ENCODE measurements at regions not wholly inside any gene's neighbourhood (a gene's known extent, or its start where the extent isn't known, plus 50 kb on each side); places are given as distances from the start of the nearest gene placed in this dataset.

GRCh38 chr4:11165052-11165451 is 263.6 kb downstream of the HS3ST1 start:
- H3K79me1 ChIP-seq (ENCODE audit: low read depth in 1 of 2, low read length in 2 of 2) = no peaks in the 10 kb centered on the region
- H4K5ac ChIP-seq (ENCODE audit: low read depth, low read length) = no peak overlapping the region
- H3K9me3 ChIP-seq (ENCODE audit: control insufficient read depth, insufficient read depth, low read length) = peaks cover 5% of the 10 kb centered on the region; the same call in 1 of the 2 replicates
- no TSS peak for BruUV-seq (replicated peaks)
- no peak overlapping the region for H2BK5ac ChIP-seq (ENCODE audit: low read depth, low read length, poor library complexity, severe bottlenecking)
- H3K23ac ChIP-seq (ENCODE audit: low read depth, low read length) = no peak overlapping the region
- no peaks in the 10 kb centered on the region for H3K4me1 ChIP-seq (ENCODE audit: control insufficient read depth, insufficient read depth, low read length)
- no peak overlapping the region for H2AK9ac ChIP-seq (replicated peaks; ENCODE audit: low read depth, low read length, poor library complexity)
- H2AK5ac ChIP-seq (ENCODE audit: low read depth, low read length) = no peak overlapping the region
- POLR2A ChIA-PET (ENCODE audit: unreplicated experiment) = no interaction called here
- H2BK15ac ChIP-seq (ENCODE audit: low read depth, low read length) = no peak overlapping the region
- no peak overlapping the region for H2BK120ac ChIP-seq (ENCODE audit: low read depth, low read length)
- H3K27ac ChIP-seq (ENCODE audit: insufficient read depth, low read length) = no peak overlapping the region
- no peak for ATAC-seq (ENCODE audit: low read depth)
- H3K36me3 ChIP-seq (ENCODE audit: control insufficient read depth, insufficient read depth, low read length) = no peaks in the 10 kb centered on the region
- no peak overlapping the region for H3K14ac ChIP-seq (replicated peaks; ENCODE audit: low read depth, low read length)
- H4K8ac ChIP-seq (ENCODE audit: low read depth in 2 of 2, low read length in 2 of 2) = no peak overlapping the region
- no peak overlapping the region for H4K91ac ChIP-seq (ENCODE audit: insufficient read depth, low read depth, low read length)
- DNase-seq = no peak
- H3K56ac ChIP-seq (ENCODE audit: extremely low read depth, insufficient read depth, low read length) = no peak overlapping the region
- H3K4ac ChIP-seq (ENCODE audit: low read depth, low read length) = no peak overlapping the region
- no peak overlapping the region for H3K4me2 ChIP-seq (ENCODE audit: low read depth, low read length)
- no peaks in the 10 kb centered on the region for H3K9me1 ChIP-seq (ENCODE audit: insufficient read depth, low read length)
- intact Hi-C loops (cut with micrococcal nuclease) = no loop called here
- no peaks in the 10 kb centered on the region for H3K27me3 ChIP-seq (ENCODE audit: control insufficient read depth, insufficient read depth, low read length)
- no peak overlapping the region for H3K18ac ChIP-seq (ENCODE audit: low read depth, low read length)
- H3K9ac ChIP-seq (ENCODE audit: low read depth, low read length) = no peak overlapping the region
- H4K20me1 ChIP-seq (ENCODE audit: insufficient read depth, low read length) = no peaks in the 10 kb centered on the region
- dilution Hi-C loops (cut with HindIII; ENCODE audit: low sequenced_read_pairs, unreplicated experiment) = no loop called here
- H3K4me3 ChIP-seq (ENCODE audit: insufficient read depth, low read depth, low read length) = no peak overlapping the region
- no peak for TF ChIP-seq SMC3 (IDR thresholded peaks at IDR 0.05; ENCODE audit: low read depth, low read length)
- no peak for TF ChIP-seq MXI1 (IDR thresholded peaks at IDR 0.05; ENCODE audit: borderline replicate concordance, low read depth, low read length)
- no peak for TF ChIP-seq USF2 (IDR thresholded peaks at IDR 0.05; ENCODE audit: low read depth, low read length)
- TF ChIP-seq RFX5 (IDR thresholded peaks at IDR 0.05; ENCODE audit: low read depth, low read length) = no peak
- TF ChIP-seq RCOR1 (IDR thresholded peaks at IDR 0.05; ENCODE audit: insufficient replicate concordance, low read length) = no peak
- no peak for TF ChIP-seq RAD21 (IDR thresholded peaks at IDR 0.05; ENCODE audit: low read length)
- no peak for TF ChIP-seq MAZ (IDR thresholded peaks at IDR 0.05; ENCODE audit: borderline replicate concordance, low read depth, low read length)
- TF ChIP-seq POLR2A (IDR thresholded peaks at IDR 0.05; ENCODE audit: low read depth, low read length) = no peak
- TF ChIP-seq ELK1 (IDR thresholded peaks at IDR 0.05; ENCODE audit: borderline replicate concordance, low read depth, low read length) = no peak
- TF ChIP-seq BHLHE40 (IDR thresholded peaks at IDR 0.05; ENCODE audit: low read depth, low read length) = no peak
- TF ChIP-seq FOS (IDR thresholded peaks at IDR 0.05; ENCODE audit: low read depth, low read length) = no peak
- TF ChIP-seq CHD1 (IDR thresholded peaks at IDR 0.05; ENCODE audit: low read depth, low read length) = no peak
- TF ChIP-seq MAFK (IDR thresholded peaks at IDR 0.05; ENCODE audit: low read depth, low read length) = no peak
- no peak for TF ChIP-seq NFE2L2 (IDR thresholded peaks at IDR 0.05; ENCODE audit: low read depth, low read length)
- no peak for TF ChIP-seq CEBPB (IDR thresholded peaks at IDR 0.05; ENCODE audit: low read depth, low read length)
- TF ChIP-seq CTCF (conservative IDR thresholded peaks at IDR 0.05; ENCODE audit: low read depth, low read length) = no peak
- CTCF ChIA-PET = no interaction called here
- no peak overlapping the region for H2BK20ac ChIP-seq (ENCODE audit: low read depth, low read length)
- WGBS, 2 experiments (ENCODE audit: extremely low coverage in 2 of 2, insufficient read length in 1 of 2) = no CpG with 5 or more reads among the region's 5 CpGs
- H2AFZ ChIP-seq (replicated peaks; ENCODE audit: low read length, poor library complexity) = no peak overlapping the region
- in situ Hi-C loops (cut with MboI; ENCODE audit: low sequenced_read_pairs) = no loop called here

Data from IMR-90 (cell line).